Esophagus squamous epithelium (tissue), 4 donors: ENCODE measurements at regions not wholly inside any gene's neighbourhood (a gene's known extent, or its start where the extent isn't known, plus 50 kb on each side); places are given as distances from the start of the nearest gene placed in this dataset.

ENCODE experiments used
- POLR2A ChIP-seq, 4 donors: fragments of 450-650 bp; IDR thresholded peaks; one replicate each; pipeline ENCODE4 v1.6.1; 2017; ENCODE audit warnings: antibody characterized with exemption in 4 of 4, mild to moderate bottlenecking in 4 of 4, moderate library complexity in 3 of 4
- TF ChIP-seq, protein P1 (sequence below), 6 experiments: fragments of 450-650 bp in 4 of 6; fragments of 200-600 bp in 2 of 6; sonication (generic) in 2 of 6; IDR thresholded peaks; one replicate each; pipeline ENCODE4 v1.5.1; 2016 to 2019; ENCODE audit warnings: antibody characterized with exemption in 6 of 6, mild to moderate bottlenecking in 4 of 6, moderate library complexity in 4 of 6

GRCh38 chr9:86829496-86830046 is 117.7 kb downstream of the GAS1 start:
- TF ChIP-seq, protein P1, sequence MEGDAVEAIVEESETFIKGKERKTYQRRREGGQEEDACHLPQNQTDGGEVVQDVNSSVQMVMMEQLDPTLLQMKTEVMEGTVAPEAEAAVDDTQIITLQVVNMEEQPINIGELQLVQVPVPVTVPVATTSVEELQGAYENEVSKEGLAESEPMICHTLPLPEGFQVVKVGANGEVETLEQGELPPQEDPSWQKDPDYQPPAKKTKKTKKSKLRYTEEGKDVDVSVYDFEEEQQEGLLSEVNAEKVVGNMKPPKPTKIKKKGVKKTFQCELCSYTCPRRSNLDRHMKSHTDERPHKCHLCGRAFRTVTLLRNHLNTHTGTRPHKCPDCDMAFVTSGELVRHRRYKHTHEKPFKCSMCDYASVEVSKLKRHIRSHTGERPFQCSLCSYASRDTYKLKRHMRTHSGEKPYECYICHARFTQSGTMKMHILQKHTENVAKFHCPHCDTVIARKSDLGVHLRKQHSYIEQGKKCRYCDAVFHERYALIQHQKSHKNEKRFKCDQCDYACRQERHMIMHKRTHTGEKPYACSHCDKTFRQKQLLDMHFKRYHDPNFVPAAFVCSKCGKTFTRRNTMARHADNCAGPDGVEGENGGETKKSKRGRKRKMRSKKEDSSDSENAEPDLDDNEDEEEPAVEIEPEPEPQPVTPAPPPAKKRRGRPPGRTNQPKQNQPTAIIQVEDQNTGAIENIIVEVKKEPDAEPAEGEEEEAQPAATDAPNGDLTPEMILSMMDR (IDR thresholded peaks at IDR 0.05) = no peak
- no peak for TF ChIP-seq POLR2A (IDR thresholded peaks at IDR 0.05)
